ENCODE measurements at regions not wholly inside any gene's neighbourhood (a gene's known extent, or its start where the extent isn't known, plus 50 kb on each side); places are given as distances from the start of the nearest gene placed in this dataset.
A peak's percentile ranks its signal among the peaks of the same experiment; 100 is the strongest.

GRCh38 chr4:136644279-136644678, 888.0 kb downstream of the PCDH18 start:
- no peak for DNase-seq

DNA sequence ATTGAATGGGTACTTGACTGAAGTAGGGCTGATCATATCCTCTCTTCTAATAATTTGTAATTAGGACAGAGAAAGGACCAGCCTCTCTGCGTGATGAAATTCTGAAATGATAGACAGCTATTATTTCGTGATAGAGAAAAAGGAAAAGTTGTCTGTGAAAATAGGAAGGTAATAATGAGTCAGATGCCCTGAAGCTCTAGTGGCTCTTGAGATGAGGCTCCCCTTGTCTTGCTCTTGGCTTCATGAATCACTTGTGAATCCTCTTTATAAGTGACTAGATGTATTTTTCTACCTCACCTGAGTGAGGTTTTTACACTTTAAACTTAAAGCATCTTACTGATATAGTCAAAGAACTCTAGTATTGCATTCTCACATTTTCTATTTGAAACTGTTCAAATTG, 888.9 kb downstream of the PCDH18 start:
- no peak for DNase-seq

DNA sequence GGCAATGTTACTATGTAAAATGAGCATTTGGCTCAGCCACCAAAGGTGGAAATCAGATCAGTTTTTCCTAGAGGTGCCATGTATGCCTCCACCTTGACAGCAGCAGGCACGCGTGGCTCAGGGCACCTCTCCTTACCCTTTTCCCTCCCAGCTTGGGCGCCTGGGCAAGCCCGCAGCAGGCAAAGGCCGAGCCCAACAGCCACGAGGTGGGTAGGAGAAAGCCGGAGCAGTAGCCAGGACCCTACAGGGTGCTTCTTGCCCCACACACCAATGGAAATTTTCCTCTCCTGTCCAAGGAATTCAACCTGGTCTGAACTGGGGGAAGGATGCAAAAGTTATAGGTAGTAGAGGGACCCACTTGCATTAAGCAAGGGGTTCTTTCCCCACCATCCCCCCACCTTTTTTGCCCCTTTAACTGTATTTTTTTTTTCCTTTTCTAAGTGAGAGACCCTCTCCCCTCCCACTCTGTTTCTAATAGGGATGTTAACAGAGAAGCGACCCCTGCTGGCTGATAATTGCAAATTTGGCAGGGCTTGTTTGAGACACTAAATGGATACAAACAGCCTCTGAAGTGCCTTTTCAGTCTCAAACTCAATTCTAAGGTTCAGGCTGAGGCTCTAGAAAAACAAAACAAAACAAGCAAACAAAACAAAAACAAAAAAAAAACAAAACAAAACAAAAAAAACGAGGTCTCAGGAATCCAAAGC, 895.1 kb downstream of the PCDH18 start:
- DNase-seq, result no peak

GRCh38 chr4:136636155-136636554, 896.1 kb downstream of the PCDH18 start:
- no peak for DNase-seq

GRCh38 chr4:136634121-136634520, 898.2 kb downstream of the PCDH18 start:
- DNase-seq, result no peak

DNA sequence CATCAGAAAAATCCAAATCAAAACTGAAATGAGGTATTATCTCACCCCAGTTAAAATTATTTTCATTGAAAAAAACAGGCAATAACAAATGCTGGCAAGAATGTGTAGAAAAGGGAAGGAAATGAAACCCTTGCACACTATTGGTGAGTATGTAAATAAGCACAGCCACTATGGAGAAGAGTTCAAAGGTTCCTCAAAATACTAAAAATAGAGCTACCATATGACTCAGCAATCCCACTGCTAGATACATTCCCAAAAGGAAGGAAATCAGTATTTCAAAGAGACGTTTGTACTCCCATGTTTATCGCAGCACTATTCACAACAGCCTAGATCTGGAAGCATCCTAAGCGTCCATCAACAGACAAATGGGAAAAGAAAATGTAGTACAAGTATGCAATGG, 932.4 kb downstream of the PCDH18 start:
- DNase-seq, result no peak

DNA sequence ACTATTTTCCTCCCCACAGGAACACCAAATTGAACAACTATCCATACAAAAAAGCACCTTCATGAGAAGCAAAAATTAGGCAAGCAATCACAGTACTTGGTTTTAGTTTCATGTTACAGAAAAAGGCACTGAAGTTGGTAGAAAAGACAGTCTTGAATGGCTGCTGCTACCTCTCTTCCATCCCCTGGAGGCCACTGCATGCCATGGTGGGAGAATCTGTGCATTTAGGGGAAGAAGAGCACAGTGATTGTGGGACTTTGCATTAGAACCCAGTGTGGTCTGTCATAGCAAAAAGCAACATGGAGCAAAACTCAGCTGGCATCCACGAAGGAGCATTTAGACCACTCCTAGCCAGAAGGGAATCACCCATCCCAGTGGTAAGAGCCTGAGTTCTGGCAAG, 941.9 kb downstream of the PCDH18 start:
- no peak for DNase-seq

- no peak for DNase-seq
Measured at GRCh38 chr4:136583567-136583966, 948.7 kb downstream of the PCDH18 start.

DNA sequence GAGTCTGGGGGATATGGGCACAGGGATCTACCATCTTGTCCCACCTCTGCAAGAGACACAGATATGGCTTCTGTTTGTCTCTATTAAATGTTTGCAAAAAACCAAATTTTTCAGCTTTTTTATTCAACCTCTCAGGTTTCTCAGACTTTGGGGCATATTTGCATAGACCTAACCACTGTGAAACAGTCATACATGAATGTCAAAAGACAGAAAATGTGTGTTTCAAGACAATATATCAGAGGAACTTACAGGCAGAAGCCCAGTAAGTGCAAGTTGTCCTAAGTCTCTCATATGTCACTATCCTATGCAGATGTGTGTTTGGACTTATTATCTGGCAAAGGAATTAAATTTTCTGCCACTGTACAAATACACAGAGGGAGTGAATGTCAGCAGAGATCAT, 951.2 kb downstream of the PCDH18 start:
- no peak for DNase-seq

DNA sequence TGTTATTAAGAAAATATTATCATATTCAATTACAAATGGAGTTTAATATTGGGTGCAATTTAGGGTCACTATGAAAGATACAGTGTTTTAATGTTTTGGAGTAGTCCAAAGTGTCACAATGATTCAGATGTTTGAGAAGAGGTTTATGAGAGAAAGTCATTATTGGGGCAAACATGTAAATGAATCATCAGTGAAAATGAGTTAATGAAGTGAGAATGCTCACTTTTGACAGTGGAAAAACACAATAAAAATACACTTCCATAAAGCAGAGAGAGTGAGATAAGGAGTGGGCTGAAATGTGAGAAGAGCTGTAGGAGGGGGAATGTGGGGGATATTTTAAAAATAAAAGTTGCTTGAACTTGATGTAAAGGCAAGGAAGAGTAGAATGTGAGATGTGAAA, 957.1 kb downstream of the PCDH18 start:
- no peak for DNase-seq

GRCh38 chr4:136573460-136573859, 958.8 kb downstream of the PCDH18 start:
- no peak for DNase-seq

- DNase-seq, result no peak
Measured at GRCh38 chr4:136571315-136571714, 961.0 kb downstream of the PCDH18 start.

- no peak for DNase-seq
Measured at GRCh38 chr4:136562834-136563233, 969.5 kb downstream of the PCDH18 start.

- no peak for DNase-seq
Measured at GRCh38 chr4:136558940-136559494, 973.3 kb downstream of the PCDH18 start.

DNA sequence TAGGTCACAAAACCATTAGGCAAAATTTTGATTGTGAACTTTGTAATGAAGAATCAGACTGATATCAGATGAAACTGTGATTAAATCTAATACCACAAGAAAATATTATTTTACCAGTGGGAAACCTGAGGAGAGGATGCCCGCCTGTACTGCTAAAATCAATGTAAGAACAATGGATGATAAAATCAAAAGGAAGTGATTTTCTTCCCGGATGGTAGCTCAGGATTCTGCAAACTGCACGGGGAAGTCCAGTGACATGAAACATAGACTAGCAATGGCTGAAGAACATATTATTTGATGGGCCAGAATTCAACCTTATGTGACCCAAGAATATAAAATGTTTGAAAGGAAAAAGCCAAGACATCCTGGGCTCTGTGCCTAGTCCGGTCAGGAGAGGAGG, 974.9 kb downstream of the PCDH18 start:
- DNase-seq, result no peak

GRCh38 chr4:136554033-136554432, 978.3 kb downstream of the PCDH18 start:
- DNase-seq, result no peak

GRCh38 chr4:136551753-136552152, 980.5 kb downstream of the PCDH18 start:
- DNase-seq, result no peak

DNA sequence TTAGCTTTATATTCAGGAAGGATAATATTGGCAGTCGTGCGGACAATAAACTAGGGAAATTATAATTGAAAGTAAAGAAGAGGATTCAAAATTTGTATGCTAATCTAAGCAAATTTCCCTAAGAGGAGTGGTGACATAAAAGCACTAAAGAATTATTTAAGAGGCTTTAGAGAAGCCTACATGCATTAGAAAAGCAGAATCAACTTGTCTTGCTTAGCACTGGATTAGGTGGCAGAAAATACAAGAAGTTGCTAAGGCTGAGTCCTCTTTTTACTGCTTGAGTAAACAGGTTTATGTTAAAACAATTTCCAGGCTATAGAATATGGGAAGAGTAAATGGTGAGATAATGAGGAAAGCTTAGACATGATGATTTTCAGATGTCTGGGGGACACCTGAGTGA, 991.5 kb downstream of the PCDH18 start:
- no peak for DNase-seq

DNA sequence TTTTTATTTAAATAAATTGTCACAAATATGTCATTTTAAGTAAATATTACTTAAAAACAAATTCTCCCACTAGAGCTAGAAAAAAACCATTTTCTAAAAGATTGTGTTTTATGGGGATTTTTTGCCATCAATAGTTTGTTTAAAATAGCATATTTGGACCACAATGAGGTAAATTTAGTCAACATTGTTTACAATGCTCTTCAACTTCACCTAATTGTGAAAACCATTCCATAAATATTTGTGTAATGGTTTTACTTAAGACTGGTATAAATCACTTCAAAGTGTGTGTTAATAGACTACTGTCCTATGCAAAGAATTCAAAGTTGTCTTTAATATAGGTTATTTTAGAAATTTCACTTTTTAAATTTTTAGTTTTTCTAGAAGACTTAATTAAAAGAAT, 1004.2 kb downstream of the PCDH18 start:
- DNase-seq, result no peak

DNA sequence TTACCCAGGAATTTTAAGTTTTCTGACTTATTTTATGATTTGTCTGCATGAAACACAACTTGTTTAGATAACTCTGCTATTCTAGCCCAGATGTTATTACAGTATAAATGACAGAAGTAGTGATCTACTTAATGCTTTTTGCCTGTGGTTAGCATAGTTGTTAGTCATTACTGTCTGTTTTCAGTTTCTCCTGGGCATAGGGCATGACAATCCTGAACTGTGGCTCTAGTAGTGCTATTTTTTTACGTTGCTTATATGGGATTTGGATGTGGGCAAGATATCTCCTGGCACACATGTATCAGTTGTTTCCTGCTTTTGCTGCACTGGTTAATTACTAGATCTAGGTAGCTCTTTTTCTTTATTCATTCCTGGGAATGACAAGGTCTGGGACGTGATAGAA, 1005.8 kb downstream of the PCDH18 start:
- DNase-seq, result no peak

GRCh38 chr4:136524039-136524438, 1008.3 kb downstream of the PCDH18 start:
- DNase-seq, result no peak

GRCh38 chr4:136516371-136516770, 1015.9 kb downstream of the PCDH18 start:
- no peak for DNase-seq

DNA sequence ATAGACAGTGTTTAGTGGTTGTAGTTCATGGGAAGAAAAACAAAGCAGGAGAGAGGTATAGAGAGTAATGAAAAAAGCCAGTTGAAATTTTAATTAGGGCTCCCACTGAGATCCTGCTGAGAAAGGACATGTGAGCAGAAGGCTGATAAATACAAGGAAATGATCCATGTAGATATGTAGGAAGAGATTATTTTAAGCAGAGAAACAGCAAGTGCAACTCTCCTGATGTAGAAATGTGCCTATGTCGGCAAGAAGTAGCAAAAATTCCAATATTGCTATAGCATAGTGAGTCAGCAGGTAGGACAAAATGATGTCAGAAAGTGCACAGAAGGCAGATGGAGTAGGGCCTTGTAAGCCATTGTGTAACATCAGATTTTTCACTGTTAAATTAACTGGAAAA, 1027.3 kb downstream of the PCDH18 start:
- DNase-seq, result no peak

- DNase-seq, result no peak
Measured at GRCh38 chr4:136495851-136496250, 1036.4 kb downstream of the PCDH18 start.

DNA sequence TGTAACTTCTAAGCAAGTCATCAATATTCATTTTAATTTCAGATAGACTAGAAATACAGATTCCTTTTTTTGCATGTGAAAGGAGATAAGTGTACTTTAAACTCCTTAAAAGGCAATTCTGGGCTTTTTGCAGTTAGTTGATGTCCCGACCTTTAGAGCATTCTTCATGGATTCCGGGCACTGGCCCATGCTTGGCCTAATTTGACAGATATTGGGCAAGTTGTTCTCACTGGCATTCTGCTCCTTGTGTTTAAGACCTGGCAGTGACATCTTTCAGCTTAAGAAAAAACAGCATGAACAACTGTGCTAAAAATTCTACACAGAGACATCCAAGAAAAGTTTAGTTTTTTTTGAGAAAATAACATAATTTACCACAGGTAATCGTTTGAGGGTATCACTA, 1037.2 kb downstream of the PCDH18 start:
- DNase-seq, result peak; percentile 40
